Liver (tissue), 8 donors: ENCODE measurements at regions not wholly inside any gene's neighbourhood (a gene's known extent, or its start where the extent isn't known, plus 50 kb on each side); places are given as distances from the start of the nearest gene placed in this dataset.

Experiments used
- DNase-seq: peaks from one replicate; pipeline ENCODE4 v3.0.0-alpha.2; 2017; ENCODE audit warnings: low spot score
- H3K27ac ChIP-seq, 2 donors: one replicate each; pipeline ENCODE4 v1.7.0; 2013; ENCODE audit warnings: inconsistent platforms in 2 of 2, low read length in 2 of 2, control low read depth in 1 of 2, low read depth in 1 of 2, mild to moderate bottlenecking in 1 of 2
- H3K27me3 ChIP-seq, 4 donors: one replicate each; pipeline versions ENCODE4 v1.6.1 to v1.7.0; 2013; ENCODE audit warnings: low read length in 3 of 4, inconsistent platforms in 1 of 4, mild to moderate bottlenecking in 1 of 4, moderate library complexity in 1 of 4; ENCODE audit not compliant: control insufficient read depth in 4 of 4, insufficient read depth in 4 of 4
- H3K36me3 ChIP-seq, 4 donors: one replicate each; pipeline versions ENCODE4 v1.6.1 to v1.7.0; 2013; ENCODE audit warnings: low read length in 3 of 4, mild to moderate bottlenecking in 3 of 4, low read depth in 1 of 4, moderate library complexity in 1 of 4; ENCODE audit not compliant: control insufficient read depth in 4 of 4, insufficient read depth in 3 of 4
- H3K4me1 ChIP-seq, 4 donors: one replicate each; pipeline versions ENCODE4 v1.6.1 to v1.7.0; 2013; ENCODE audit warnings: low read length in 3 of 4, mild to moderate bottlenecking in 3 of 4, moderate library complexity in 1 of 4; ENCODE audit not compliant: control insufficient read depth in 4 of 4, insufficient read depth in 4 of 4
- H3K4me3 ChIP-seq, 3 donors: one replicate each; pipeline versions ENCODE4 v1.6.1 to v1.7.0; 2013; ENCODE audit warnings: low read length in 3 of 3, control low read depth in 1 of 3, low read depth in 1 of 3, mild to moderate bottlenecking in 1 of 3
- H3K9ac ChIP-seq, 2 donors: one replicate each; pipeline ENCODE4 v1.7.0; 2013; ENCODE audit warnings: low read length in 2 of 2, mild to moderate bottlenecking in 2 of 2, moderate library complexity in 2 of 2, control low read depth in 1 of 2, low read depth in 1 of 2
- H3K9me3 ChIP-seq, 4 donors: one replicate each; pipeline versions ENCODE4 v1.6.1 to v1.7.0; 2013; ENCODE audit warnings: low read length in 3 of 4; ENCODE audit not compliant: control insufficient read depth in 4 of 4
- CTCF ChIP-seq: fragments of 150-350 bp; IDR thresholded peaks from 2 replicates; pipeline ENCODE4 v1.5.1; 2017; ENCODE audit warnings: improper control_type of control experiment, low read depth, low read length; ENCODE audit not compliant: missing input control
- EGR1 ChIP-seq, 2 donors: IDR thresholded peaks; 2 replicates each; pipeline ENCODE4 v1.6.1; 2016 to 2018; ENCODE audit warnings: antibody characterized with exemption in 2 of 2, low read depth in 2 of 2
- FOXA1 ChIP-seq: IDR thresholded peaks from 2 replicates; pipeline ENCODE4 v1.6.1; 2016; ENCODE audit warnings: antibody characterized with exemption
- FOXA2 ChIP-seq: IDR thresholded peaks from 2 replicates; pipeline ENCODE4 v1.6.1; 2016; ENCODE audit warnings: antibody characterized with exemption
- GABPA ChIP-seq, 2 donors: IDR thresholded peaks in 1 of 2; conservative IDR thresholded peaks in 1 of 2; 2 replicates each; pipeline ENCODE4 v1.6.1; 2016; ENCODE audit warnings: antibody characterized with exemption in 2 of 2, mild to moderate bottlenecking in 1 of 2, moderate library complexity in 1 of 2
- HNF4A ChIP-seq, 2 donors: conservative IDR thresholded peaks; 2 replicates each; pipeline ENCODE4 v1.6.1; 2016; ENCODE audit warnings: antibody characterized with exemption in 2 of 2, mild to moderate bottlenecking in 2 of 2
- HNF4G ChIP-seq: IDR thresholded peaks from 2 replicates; pipeline ENCODE4 v1.6.1; 2016; ENCODE audit warnings: antibody characterized with exemption
- JUND ChIP-seq, 2 donors: IDR thresholded peaks; 2 replicates each; pipeline ENCODE4 v1.6.1; 2016; ENCODE audit warnings: antibody characterized with exemption in 2 of 2
- NR2F2 ChIP-seq: IDR thresholded peaks from 2 replicates; pipeline ENCODE4 v1.6.1; 2016; ENCODE audit warnings: antibody characterized with exemption
- RAD21 ChIP-seq, 2 donors: IDR thresholded peaks; 2 replicates each; pipeline ENCODE4 v1.6.1; 2016; ENCODE audit warnings: antibody characterized with exemption in 2 of 2, mild to moderate bottlenecking in 2 of 2
- REST ChIP-seq: IDR thresholded peaks from 2 replicates; pipeline ENCODE4 v1.6.1; 2016; ENCODE audit warnings: antibody characterized with exemption, mild to moderate bottlenecking
- RXRA ChIP-seq, 2 donors: IDR thresholded peaks; 2 replicates each; pipeline ENCODE4 v1.6.1; 2017 to 2018; ENCODE audit warnings: antibody characterized with exemption in 2 of 2, mild to moderate bottlenecking in 1 of 2
- SP1 ChIP-seq: IDR thresholded peaks from 2 replicates; pipeline ENCODE4 v1.6.1; 2018; ENCODE audit warnings: antibody characterized with exemption, mild to moderate bottlenecking
- TAF1 ChIP-seq: conservative IDR thresholded peaks from 2 replicates; pipeline ENCODE4 v1.6.1; 2016; ENCODE audit warnings: antibody characterized with exemption, mild to moderate bottlenecking
- YY1 ChIP-seq: IDR thresholded peaks from 2 replicates; pipeline ENCODE4 v1.6.1; 2016; ENCODE audit warnings: antibody characterized with exemption, mild to moderate bottlenecking
- WGBS: extraction: QIAGEN DNeasy Blood & Tissue Kit; methylation state at CpG from one replicate; pipeline ENCODE4 v1.1.7; 2013; 5-methylcytosine and 5-hydroxymethylcytosine counted together
- TF ChIP-seq, protein P1 (sequence below): IDR thresholded peaks from 2 replicates; pipeline ENCODE4 v1.6.1; 2016; ENCODE audit warnings: antibody characterized with exemption
- TF ChIP-seq, protein P2 (sequence below): IDR thresholded peaks from 2 replicates; pipeline ENCODE4 v1.6.1; 2016; ENCODE audit warnings: antibody characterized with exemption
- TF ChIP-seq, protein P3 (sequence below): IDR thresholded peaks from 2 replicates; pipeline ENCODE4 v1.6.1; 2016; ENCODE audit warnings: antibody characterized with exemption
- donor health status: healthy.
- donor health status: healthy.
- donor health status: healthy.
- donor health status: healthy.
- donor health status: healthy.

- 55% methylated on average over 2 of the region's 2 CpGs for WGBS
- H3K9ac ChIP-seq, result no peak overlapping the region
- no peaks in the 10 kb centered on the region for H3K36me3 ChIP-seq
- no peaks in the 10 kb centered on the region for H3K9me3 ChIP-seq
- H3K27me3 ChIP-seq, result no peaks in the 10 kb centered on the region
- TF ChIP-seq HNF4A (conservative IDR thresholded peaks at IDR 0.05) (no peak), CTCF (no peak), NR2F2 (no peak), HNF4G (no peak), SP1 (no peak), JUND (IDR thresholded peaks at IDR 0.05) (no peak), FOXA2 (no peak), GABPA (IDR thresholded peaks at IDR 0.05 in 1 of 2, conservative IDR thresholded peaks at IDR 0.05 in 1 of 2) (no peak), RXRA (IDR thresholded peaks at IDR 0.05) (no peak), FOXA1 (no peak), TAF1 (no peak), EGR1 (IDR thresholded peaks at IDR 0.05; ENCODE audit: low read depth in 2 of 2) (no peak), REST (no peak), YY1 (no peak), RAD21 (IDR thresholded peaks at IDR 0.05) (no peak)
- TF ChIP-seq, protein P1, sequence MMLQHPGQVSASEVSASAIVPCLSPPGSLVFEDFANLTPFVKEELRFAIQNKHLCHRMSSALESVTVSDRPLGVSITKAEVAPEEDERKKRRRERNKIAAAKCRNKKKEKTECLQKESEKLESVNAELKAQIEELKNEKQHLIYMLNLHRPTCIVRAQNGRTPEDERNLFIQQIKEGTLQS, result no peak
- TF ChIP-seq, protein P2, sequence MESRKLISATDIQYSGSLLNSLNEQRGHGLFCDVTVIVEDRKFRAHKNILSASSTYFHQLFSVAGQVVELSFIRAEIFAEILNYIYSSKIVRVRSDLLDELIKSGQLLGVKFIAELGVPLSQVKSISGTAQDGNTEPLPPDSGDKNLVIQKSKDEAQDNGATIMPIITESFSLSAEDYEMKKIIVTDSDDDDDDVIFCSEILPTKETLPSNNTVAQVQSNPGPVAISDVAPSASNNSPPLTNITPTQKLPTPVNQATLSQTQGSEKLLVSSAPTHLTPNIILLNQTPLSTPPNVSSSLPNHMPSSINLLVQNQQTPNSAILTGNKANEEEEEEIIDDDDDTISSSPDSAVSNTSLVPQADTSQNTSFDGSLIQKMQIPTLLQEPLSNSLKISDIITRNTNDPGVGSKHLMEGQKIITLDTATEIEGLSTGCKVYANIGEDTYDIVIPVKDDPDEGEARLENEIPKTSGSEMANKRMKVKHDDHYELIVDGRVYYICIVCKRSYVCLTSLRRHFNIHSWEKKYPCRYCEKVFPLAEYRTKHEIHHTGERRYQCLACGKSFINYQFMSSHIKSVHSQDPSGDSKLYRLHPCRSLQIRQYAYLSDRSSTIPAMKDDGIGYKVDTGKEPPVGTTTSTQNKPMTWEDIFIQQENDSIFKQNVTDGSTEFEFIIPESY, result no peak
- TF ChIP-seq, protein P3, sequence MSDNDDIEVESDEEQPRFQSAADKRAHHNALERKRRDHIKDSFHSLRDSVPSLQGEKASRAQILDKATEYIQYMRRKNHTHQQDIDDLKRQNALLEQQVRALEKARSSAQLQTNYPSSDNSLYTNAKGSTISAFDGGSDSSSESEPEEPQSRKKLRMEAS, result no peak
- no peak for DNase-seq
- no peak overlapping the region for H3K27ac ChIP-seq
- peaks cover 0 to 6% (median 0%) of the 10 kb centered on the region in 4 donors for H3K4me1 ChIP-seq
- H3K4me3 ChIP-seq, result no peak overlapping the region
These were observed 1530.1 kb upstream of the PABPC4L start for GRCh38 chr4:135731682-135732081.
